ENCODE measurements at regions not wholly inside any gene's neighbourhood (a gene's known extent, or its start where the extent isn't known, plus 50 kb on each side); places are given as distances from the start of the nearest gene placed in this dataset.

DNA sequence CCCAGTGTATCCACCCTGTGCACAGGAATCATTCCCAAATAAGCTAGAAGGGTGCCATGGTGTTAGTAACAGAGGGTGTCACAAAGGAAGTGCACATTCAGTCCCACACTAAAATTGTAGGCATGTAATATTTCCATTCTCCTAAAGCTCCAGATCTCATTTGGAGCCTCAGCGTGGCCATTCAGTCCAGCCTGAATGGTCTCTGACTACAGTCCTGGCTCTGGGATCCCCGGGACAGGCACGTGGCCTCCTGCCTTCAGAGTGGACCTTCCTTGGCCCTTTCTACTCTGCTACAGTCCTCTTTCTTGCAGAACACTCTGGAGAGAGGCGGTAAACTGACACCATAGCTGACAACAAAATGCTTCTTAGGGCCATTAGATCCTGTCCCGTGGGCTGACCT is 243.9 kb downstream of the IRX2 start:
- TF ChIP-seq, protein P1, sequence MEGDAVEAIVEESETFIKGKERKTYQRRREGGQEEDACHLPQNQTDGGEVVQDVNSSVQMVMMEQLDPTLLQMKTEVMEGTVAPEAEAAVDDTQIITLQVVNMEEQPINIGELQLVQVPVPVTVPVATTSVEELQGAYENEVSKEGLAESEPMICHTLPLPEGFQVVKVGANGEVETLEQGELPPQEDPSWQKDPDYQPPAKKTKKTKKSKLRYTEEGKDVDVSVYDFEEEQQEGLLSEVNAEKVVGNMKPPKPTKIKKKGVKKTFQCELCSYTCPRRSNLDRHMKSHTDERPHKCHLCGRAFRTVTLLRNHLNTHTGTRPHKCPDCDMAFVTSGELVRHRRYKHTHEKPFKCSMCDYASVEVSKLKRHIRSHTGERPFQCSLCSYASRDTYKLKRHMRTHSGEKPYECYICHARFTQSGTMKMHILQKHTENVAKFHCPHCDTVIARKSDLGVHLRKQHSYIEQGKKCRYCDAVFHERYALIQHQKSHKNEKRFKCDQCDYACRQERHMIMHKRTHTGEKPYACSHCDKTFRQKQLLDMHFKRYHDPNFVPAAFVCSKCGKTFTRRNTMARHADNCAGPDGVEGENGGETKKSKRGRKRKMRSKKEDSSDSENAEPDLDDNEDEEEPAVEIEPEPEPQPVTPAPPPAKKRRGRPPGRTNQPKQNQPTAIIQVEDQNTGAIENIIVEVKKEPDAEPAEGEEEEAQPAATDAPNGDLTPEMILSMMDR (IDR thresholded peaks at IDR 0.05; ENCODE audit: borderline replicate concordance, extremely low read depth, low read length, poor library complexity, severe bottlenecking): no peak
- TF ChIP-seq EZH2 (IDR thresholded peaks at IDR 0.05; ENCODE audit: borderline replicate concordance, low read depth, low read length, severe bottlenecking): no peak

Measured in DND-41 (cell line).